GM10847 (cell line): ENCODE measurements at regions not wholly inside any gene's neighbourhood (a gene's known extent, or its start where the extent isn't known, plus 50 kb on each side); places are given as distances from the start of the nearest gene placed in this dataset.

Experiments
- POLR2A ChIP-seq: IDR thresholded peaks from 2 replicates; pipeline ENCODE4 v1.6.1; 2011; ENCODE audit not compliant: insufficient read length; ENCODE audit errors: extremely low read depth

GRCh38 chr2:121140734-121141133 is 144.3 kb downstream of the TFCP2L1 start:
- no peak for TF ChIP-seq POLR2A

GRCh38 chr2:121142452-121142851 is 142.6 kb downstream of the TFCP2L1 start:
- no peak for TF ChIP-seq POLR2A

- TF ChIP-seq POLR2A, result no peak
Measured at GRCh38 chr2:121144111-121144510, 140.9 kb downstream of the TFCP2L1 start.

GRCh38 chr2:121146630-121147029 is 138.4 kb downstream of the TFCP2L1 start:
- no peak for TF ChIP-seq POLR2A

- TF ChIP-seq POLR2A, result no peak
Measured at GRCh38 chr2:121147766-121148165, 137.2 kb downstream of the TFCP2L1 start.

- TF ChIP-seq POLR2A, result no peak
Measured at GRCh38 chr2:121148481-121148880, 136.5 kb downstream of the TFCP2L1 start.

- TF ChIP-seq POLR2A, result no peak
Measured at GRCh38 chr2:121149384-121149783, 135.6 kb downstream of the TFCP2L1 start.

GRCh38 chr2:121150126-121150525 is 134.9 kb downstream of the TFCP2L1 start:
- TF ChIP-seq POLR2A, result no peak

- TF ChIP-seq POLR2A, result no peak
Measured at GRCh38 chr2:121150713-121151112, 134.3 kb downstream of the TFCP2L1 start.

GRCh38 chr2:121151311-121152109 is 133.5 kb downstream of the TFCP2L1 start:
- no peak for TF ChIP-seq POLR2A

GRCh38 chr2:121152861-121153260 is 132.1 kb downstream of the TFCP2L1 start:
- no peak for TF ChIP-seq POLR2A

GRCh38 chr2:121153516-121153915 is 131.5 kb downstream of the TFCP2L1 start:
- no peak for TF ChIP-seq POLR2A

GRCh38 chr2:121155502-121156056 is 129.4 kb downstream of the TFCP2L1 start:
- no peak for TF ChIP-seq POLR2A

- no peak for TF ChIP-seq POLR2A
Measured at GRCh38 chr2:121159291-121160071, 125.5 kb downstream of the TFCP2L1 start.

- TF ChIP-seq POLR2A, result no peak
Measured at GRCh38 chr2:121160366-121160765, 124.6 kb downstream of the TFCP2L1 start.

GRCh38 chr2:121161272-121161671 is 123.7 kb downstream of the TFCP2L1 start:
- no peak for TF ChIP-seq POLR2A
